AG04450 (cell line): ENCODE measurements at regions not wholly inside any gene's neighbourhood (a gene's known extent, or its start where the extent isn't known, plus 50 kb on each side); places are given as distances from the start of the nearest gene placed in this dataset.

Experiments
- CTCF ChIA-PET: fragments of 300-600, 350-600 bp; formaldehyde crosslinking; extraction: SDS; loops from one replicate; lab custom pipeline; 2022; ENCODE audit warnings: antibody characterized with exemption, inconsistent platforms; lab: Charles Lee
- POLR2A ChIA-PET: fragments of 350-600 bp; formaldehyde crosslinking; extraction: SDS; loops from one replicate; lab custom pipeline; 2021; ENCODE audit warnings: antibody characterized with exemption, inconsistent platforms; lab: Yijun Ruan, JAX
- DNase-seq: peaks from one replicate; pipeline ENCODE4 v3.0.0-alpha.2; 2011; ENCODE audit warnings: low read depth, low spot score
- H3K27ac ChIP-seq: one replicate; pipeline ENCODE4 v1.5.1; 2012; ENCODE audit warnings: low read depth, low read length, control low read depth
- H3K27me3 ChIP-seq: one replicate; pipeline ENCODE4 v1.6.0; 2012; ENCODE audit warnings: low read length; ENCODE audit not compliant: control insufficient read depth, insufficient read depth
- H3K4me3 ChIP-seq: 2 replicates; pipeline ENCODE4 v1.5.1; 2011; ENCODE audit warnings: mild to moderate bottlenecking, low read depth, low read length, control low read depth
- H3K9me3 ChIP-seq: 2 replicates; pipeline ENCODE4 v1.5.1; 2012; ENCODE audit warnings: low read length; ENCODE audit not compliant: control insufficient read depth, insufficient read depth
- TF ChIP-seq, protein P1 (sequence below): IDR thresholded peaks from 2 replicates; pipeline ENCODE4 v1.5.1; 2011; ENCODE audit warnings: low read depth, low read length, control low read depth, inconsistent platforms

DNA sequence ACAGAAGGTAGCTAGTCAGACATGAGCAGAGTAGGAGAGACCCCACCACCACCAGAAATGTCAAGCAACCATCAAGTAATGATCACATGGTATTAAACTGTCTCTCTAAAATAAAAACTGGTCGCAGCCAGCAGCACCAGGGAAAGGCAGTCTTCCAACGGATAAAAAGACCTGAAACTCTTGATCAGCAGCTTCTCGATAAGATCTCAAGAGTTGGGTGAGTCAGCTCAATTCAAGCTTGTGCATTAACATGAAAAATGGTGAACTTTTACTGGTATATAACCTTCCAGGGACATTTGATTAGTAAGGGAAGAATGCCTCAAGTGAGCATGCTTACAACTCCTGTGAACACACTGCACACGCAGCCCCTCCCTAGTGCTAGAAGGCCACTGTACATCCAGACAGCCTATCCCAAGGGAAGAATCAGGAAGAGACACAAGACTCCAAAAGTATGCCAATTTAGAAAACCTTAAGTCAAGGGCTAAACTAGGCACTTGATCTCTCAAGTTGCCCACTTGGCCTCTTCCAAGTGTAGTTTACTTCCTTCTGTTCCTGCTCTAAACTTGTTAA, 270.0 kb upstream of the GNPDA2 start:
- TF ChIP-seq, protein P1, sequence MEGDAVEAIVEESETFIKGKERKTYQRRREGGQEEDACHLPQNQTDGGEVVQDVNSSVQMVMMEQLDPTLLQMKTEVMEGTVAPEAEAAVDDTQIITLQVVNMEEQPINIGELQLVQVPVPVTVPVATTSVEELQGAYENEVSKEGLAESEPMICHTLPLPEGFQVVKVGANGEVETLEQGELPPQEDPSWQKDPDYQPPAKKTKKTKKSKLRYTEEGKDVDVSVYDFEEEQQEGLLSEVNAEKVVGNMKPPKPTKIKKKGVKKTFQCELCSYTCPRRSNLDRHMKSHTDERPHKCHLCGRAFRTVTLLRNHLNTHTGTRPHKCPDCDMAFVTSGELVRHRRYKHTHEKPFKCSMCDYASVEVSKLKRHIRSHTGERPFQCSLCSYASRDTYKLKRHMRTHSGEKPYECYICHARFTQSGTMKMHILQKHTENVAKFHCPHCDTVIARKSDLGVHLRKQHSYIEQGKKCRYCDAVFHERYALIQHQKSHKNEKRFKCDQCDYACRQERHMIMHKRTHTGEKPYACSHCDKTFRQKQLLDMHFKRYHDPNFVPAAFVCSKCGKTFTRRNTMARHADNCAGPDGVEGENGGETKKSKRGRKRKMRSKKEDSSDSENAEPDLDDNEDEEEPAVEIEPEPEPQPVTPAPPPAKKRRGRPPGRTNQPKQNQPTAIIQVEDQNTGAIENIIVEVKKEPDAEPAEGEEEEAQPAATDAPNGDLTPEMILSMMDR, result no peak
- CTCF ChIA-PET, result no interaction called here
- POLR2A ChIA-PET, result no interaction called here
- peaks cover 3% of the 10 kb centered on the region; the same call in 1 of the 2 replicates for H3K9me3 ChIP-seq
- no peak overlapping the region for H3K4me3 ChIP-seq
- H3K27me3 ChIP-seq, result no peaks in the 10 kb centered on the region
- DNase-seq, result no peak
- H3K27ac ChIP-seq, result no peak overlapping the region

DNA sequence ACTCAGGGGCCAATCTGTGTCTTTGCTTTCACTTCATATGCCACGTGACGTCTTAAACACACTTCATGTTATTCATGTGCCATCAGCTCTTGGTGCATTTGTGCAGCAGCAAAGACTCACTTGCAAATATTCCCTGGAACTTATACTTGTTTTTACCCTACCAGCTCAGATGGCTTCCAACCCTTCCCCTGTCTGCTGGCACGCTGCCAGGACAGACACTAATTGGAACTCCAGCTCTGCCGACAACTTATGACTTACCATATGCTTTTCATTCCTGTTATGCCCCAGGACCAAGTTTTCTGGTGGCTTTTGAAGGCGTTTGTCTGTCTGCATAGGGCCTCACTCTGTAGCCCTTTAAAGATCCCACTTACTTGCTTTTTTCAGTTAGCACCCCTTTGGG, 261.7 kb upstream of the GNPDA2 start:
- Histone ChIP-seq H3K4me3 (no peak overlapping the region), H3K27ac (no peak overlapping the region), H3K9me3 (peaks cover 11% of the 10 kb centered on the region; the same call in 1 of the 2 replicates), H3K27me3 (no peaks in the 10 kb centered on the region)
- no peak for DNase-seq
- ChIA-PET CTCF (no interaction called here), POLR2A (no interaction called here)
- TF ChIP-seq, protein P1, result no peak

DNA sequence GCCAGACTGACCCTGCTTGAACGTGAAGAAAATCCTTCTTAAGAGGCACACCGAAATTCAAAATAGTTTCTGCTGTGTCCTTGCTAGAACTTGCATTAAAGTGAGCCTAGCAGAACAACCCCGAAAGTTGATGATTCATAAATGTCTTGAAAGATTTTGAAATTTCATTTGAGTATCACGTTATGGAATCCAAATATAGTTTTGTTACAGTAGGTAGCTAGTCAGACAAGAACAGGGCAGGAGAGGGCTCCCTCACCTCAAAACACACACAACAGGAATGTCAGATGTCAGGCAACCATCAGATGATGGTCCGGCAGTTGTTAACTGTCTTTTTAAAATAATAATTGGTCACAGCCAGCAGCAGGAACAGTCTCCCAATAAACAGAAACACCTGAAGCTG, 259.6 kb upstream of the GNPDA2 start:
- no peaks in the 10 kb centered on the region for H3K27me3 ChIP-seq

GRCh38 chr4:44985152-44985551, 258.8 kb upstream of the GNPDA2 start:
- Histone ChIP-seq H3K4me3 (no peak overlapping the region), H3K27me3 (no peaks in the 10 kb centered on the region), H3K9me3 (peaks cover 6% of the 10 kb centered on the region; the same call in 1 of the 2 replicates), H3K27ac (no peak overlapping the region)
- ChIA-PET CTCF (no interaction called here), POLR2A (no interaction called here)
- TF ChIP-seq, protein P1, result no peak
- no peak for DNase-seq

More for the DNA sequence above, 259.6 kb upstream of the GNPDA2 start:
- Histone ChIP-seq H3K4me3 (no peak overlapping the region), H3K9me3 (peaks cover 11% of the 10 kb centered on the region; the same call in 1 of the 2 replicates), H3K27ac (no peak overlapping the region)
- TF ChIP-seq, protein P1, result no peak
- POLR2A ChIA-PET, result no interaction called here
- DNase-seq, result no peak
- CTCF ChIA-PET, result no interaction called here

DNA sequence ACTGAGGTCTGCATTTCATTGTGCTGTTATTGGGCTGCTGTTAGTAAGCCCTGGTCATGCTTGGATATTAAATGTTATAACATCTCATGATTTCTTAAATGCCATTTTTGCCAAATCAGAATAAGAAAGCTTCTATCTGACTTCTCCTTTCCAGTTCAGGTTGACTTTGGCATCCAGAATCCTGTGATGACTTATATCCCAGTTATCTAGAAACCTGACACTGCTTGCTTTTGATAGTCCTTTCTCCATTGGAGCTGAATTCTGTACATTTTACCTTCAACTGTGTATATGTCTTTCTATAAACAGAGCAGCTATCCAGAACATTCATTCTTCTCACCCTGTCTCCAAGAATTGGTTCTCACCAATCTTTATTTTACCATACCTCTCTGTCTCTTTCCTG, 257.7 kb upstream of the GNPDA2 start:
- Histone ChIP-seq H3K9me3 (peaks cover 6% of the 10 kb centered on the region; the same call in 1 of the 2 replicates), H3K27me3 (no peaks in the 10 kb centered on the region), H3K27ac (no peak overlapping the region), H3K4me3 (no peak overlapping the region)
- TF ChIP-seq, protein P1, result no peak
- DNase-seq, result no peak
- POLR2A ChIA-PET, result no interaction called here
- CTCF ChIA-PET, result no interaction called here
